HCT116 (cell line): ENCODE measurements at regions not wholly inside any gene's neighbourhood (a gene's known extent, or its start where the extent isn't known, plus 50 kb on each side); places are given as distances from the start of the nearest gene placed in this dataset.

Source experiments
- CEBPB ChIP-seq: IDR thresholded peaks from 2 replicates; pipeline ENCODE4 v1.6.1; 2012; ENCODE audit warnings: low read depth
- CTCF ChIP-seq, 3 experiments: fragments of 200-600 bp in 1 of 3; sonication (generic) in 1 of 3; IDR thresholded peaks in 2 of 3; conservative IDR thresholded peaks in 1 of 3; 2 replicates each; pipeline ENCODE4 v1.5.1; 2012 to 2017; ENCODE audit warnings: low read depth in 2 of 3, low read length in 2 of 3, antibody characterized with exemption in 1 of 3, borderline replicate concordance in 1 of 3, control low read depth in 1 of 3, mild to moderate bottlenecking in 1 of 3, mixed read lengths in 1 of 3, mixed run types in 1 of 3, moderate library complexity in 1 of 3; ENCODE audit not compliant: insufficient read depth in 1 of 3
- EZH2 ChIP-seq: fragments of 200-600 bp; sonication (generic); IDR thresholded peaks from 2 replicates; pipeline ENCODE4 v1.6.1; 2017; ENCODE audit warnings: antibody characterized with exemption, mixed run types
- JUND ChIP-seq: IDR thresholded peaks from 2 replicates; pipeline ENCODE4 v1.6.1; 2012
- POLR2A ChIP-seq: IDR thresholded peaks from 2 replicates; pipeline ENCODE4 v1.7.0; 2011; ENCODE audit warnings: borderline replicate concordance; ENCODE audit not compliant: insufficient read depth, insufficient read length; ENCODE audit errors: extremely low read depth
- POLR2AphosphoS5 ChIP-seq: IDR thresholded peaks from 2 replicates; pipeline ENCODE4 v1.6.1; 2011; ENCODE audit warnings: mild to moderate bottlenecking, low read depth, low read length, moderate library complexity
- REST ChIP-seq: IDR thresholded peaks from 2 replicates; pipeline ENCODE4 v1.6.1; 2012; ENCODE audit warnings: low read depth
- SIN3A ChIP-seq: IDR thresholded peaks from 2 replicates; pipeline ENCODE4 v1.6.1; 2012; ENCODE audit warnings: low read depth
- SRF ChIP-seq: IDR thresholded peaks from 2 replicates; pipeline ENCODE4 v1.6.1; 2012; ENCODE audit warnings: low read depth
- ZBTB33 ChIP-seq: IDR thresholded peaks from 2 replicates; pipeline ENCODE4 v1.6.1; 2011; ENCODE audit warnings: mild to moderate bottlenecking, low read length, moderate library complexity; ENCODE audit not compliant: insufficient replicate concordance; ENCODE audit errors: extremely low read depth
- ZNF274 ChIP-seq: fragments of 200-500 bp; sonication (Bioruptor generic); IDR thresholded peaks from 2 replicates; pipeline ENCODE4 v1.6.1; 2014; ENCODE audit warnings: mild to moderate bottlenecking, low read depth, low read length, inconsistent platforms
- TF ChIP-seq, protein P1 (sequence below): IDR thresholded peaks from 2 replicates; pipeline ENCODE4 v1.6.1; 2012

- TF ChIP-seq ZBTB33 = no peak
- TF ChIP-seq POLR2AphosphoS5 = no peak
- TF ChIP-seq POLR2A = no peak
- no peak for TF ChIP-seq SIN3A
- TF ChIP-seq SRF = no peak
- no peak for TF ChIP-seq CTCF (IDR thresholded peaks at IDR 0.05 in 2 of 3, conservative IDR thresholded peaks at IDR 0.05 in 1 of 3; ENCODE audit: borderline replicate concordance in 1 of 3, insufficient read depth in 1 of 3, low read depth in 2 of 3, low read length in 2 of 3)
- TF ChIP-seq, protein P1, sequence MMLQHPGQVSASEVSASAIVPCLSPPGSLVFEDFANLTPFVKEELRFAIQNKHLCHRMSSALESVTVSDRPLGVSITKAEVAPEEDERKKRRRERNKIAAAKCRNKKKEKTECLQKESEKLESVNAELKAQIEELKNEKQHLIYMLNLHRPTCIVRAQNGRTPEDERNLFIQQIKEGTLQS = no peak
- no peak for TF ChIP-seq EZH2
- no peak for TF ChIP-seq REST
- no peak for TF ChIP-seq CEBPB
- TF ChIP-seq ZNF274 = no peak
- TF ChIP-seq JUND = no peak
Measured at GRCh38 chr13:79245937-79246577, 160.0 kb downstream of the RBM26 start.
